Dedifferentiated amniotic fluid mesenchymal stem cell (primary cell): ENCODE measurements at regions not wholly inside any gene's neighbourhood (a gene's known extent, or its start where the extent isn't known, plus 50 kb on each side); places are given as distances from the start of the nearest gene placed in this dataset.
"Not testable (repeated sequence)": the region's sequence is repeated elsewhere in the genome, so short reads cannot be mapped to it uniquely, and the experiment has no call there.

Experiments used
- DNase-seq: peaks from one replicate; pipeline ENCODE4 v3.0.0-alpha.2; 2016; ENCODE audit errors: extremely low spot score

GRCh38 chr4:13762130-13762529 is 134.6 kb upstream of the BOD1L1 start:
- no peak for DNase-seq

DNA sequence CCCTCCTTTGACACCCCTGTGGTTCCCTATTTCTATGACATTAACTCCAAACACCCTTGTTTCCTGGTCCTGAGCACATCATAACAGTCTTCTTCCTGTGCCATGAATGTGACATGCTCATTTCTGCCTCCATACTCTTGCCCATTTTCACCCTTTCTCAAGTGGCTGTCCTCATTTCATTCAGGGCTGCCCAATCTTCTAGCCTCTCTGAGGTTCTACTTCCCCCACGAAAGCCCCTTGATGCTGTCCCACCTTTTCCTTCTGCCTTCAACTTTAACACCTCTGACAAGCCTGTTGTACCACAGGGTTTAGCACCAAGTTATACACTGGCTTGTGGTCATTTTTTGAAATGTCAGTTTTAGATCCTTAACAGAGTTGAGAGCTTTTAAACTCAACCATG is 136.2 kb upstream of the BOD1L1 start:
- DNase-seq, result no peak

- no peak for DNase-seq
These were observed 138.0 kb upstream of the BOD1L1 start for GRCh38 chr4:13765539-13765938.

- no peak for DNase-seq
These were observed 139.4 kb upstream of the BOD1L1 start for GRCh38 chr4:13766761-13767540.

DNA sequence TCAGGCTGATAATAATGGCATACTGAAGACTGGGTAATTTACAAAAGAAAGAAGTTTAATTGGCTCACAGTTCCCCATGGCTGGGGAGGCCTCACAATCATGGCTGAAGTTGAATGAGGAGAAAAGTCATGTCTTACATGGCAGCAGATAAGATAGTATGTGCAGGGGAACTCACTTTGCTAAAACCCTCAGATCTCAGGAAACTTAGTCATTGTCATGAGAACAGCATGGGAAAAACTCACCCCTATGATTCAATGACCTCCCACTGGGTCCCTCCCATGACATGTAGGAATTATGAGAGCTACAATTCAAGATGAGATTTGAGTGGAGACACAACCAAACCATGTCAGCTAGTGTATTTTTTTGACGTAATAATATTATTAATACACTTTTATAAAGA is 149.8 kb upstream of the BOD1L1 start:
- DNase-seq, result no peak

DNA sequence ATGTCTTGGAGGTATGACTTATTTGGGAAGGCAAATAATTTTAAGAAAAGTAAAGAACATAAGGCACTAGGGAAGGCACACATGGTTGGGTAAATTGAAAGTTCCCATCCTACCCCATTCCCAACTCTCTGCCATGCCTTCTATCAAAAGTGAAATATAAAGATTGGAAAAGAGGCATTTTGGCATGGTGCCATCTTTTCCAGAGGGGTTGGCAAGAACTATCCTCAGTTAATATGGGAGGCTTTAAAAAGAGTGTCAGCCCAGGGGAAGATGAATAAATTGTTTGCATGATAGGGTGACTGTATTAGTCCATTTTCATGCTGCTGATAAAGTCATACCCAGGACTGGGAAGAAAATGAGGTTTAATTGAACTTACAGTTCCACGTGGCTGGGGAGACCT is 150.8 kb upstream of the BOD1L1 start:
- no peak for DNase-seq

GRCh38 chr4:13782231-13782630 is 154.7 kb upstream of the BOD1L1 start:
- DNase-seq, result no peak

DNA sequence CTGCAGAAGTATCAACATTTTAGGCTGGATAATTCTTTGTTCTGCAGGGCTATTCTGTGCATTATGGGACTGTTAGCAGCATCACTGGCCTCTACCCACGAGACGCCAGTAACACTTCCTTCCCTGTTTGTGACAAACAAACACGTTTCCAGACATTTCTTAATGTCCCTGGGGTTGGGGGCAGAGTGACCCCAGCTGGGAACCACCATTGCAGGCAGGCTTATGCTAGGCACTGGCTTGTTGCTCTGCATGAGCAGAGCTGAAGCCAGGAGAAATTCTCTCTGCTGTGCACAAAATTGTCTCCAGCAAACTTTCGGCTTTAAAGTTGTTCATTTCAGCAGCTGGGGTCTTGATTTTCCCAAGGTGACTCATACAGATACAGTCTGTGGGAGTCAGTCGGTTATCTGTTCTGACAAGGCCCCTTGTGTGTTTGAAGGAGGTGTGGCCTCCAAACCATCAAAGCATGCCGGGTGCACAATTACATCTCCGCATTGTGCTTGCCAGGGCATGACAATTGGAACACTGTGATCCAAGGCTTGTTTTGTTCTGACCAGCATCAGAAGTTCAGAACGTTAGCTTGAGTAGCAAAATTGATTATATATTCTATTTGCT is 156.4 kb upstream of the BOD1L1 start:
- DNase-seq, result no peak

DNA sequence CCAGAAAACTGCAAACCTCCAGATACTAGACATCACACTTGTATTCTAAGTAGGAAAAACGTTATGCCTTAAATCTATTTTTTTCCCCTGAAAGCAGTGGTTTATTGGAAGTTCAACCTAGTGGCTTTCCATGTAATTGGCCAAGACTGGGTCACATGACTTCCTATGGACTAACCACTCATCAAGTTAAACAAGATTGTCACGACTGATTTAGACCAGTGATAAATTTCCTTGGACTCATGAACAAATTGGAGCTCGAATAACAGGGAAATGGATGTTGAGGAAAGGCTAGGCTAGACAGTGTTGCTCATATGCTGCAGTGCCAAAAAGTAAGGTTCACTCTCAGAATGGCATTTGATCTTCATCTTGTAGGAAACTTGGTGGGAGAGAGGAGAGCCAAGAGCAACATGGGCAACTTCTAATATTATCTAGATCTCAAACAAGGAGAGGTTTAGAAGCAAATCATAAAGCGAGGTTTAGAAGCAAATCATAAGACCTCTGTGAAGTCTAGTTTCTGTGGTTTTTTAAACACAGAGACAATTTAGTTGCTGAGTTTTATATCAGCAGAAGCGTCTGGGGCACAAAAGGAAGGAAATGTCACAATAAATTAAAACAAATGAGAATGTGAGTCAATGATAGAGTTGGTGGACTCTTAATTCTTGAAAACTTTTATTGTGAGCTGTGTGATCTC is 165.6 kb upstream of the BOD1L1 start:
- no peak for DNase-seq

- no peak for DNase-seq
These were observed 167.5 kb upstream of the BOD1L1 start for GRCh38 chr4:13794819-13795565.

- no peak for DNase-seq
These were observed 169.5 kb upstream of the BOD1L1 start for GRCh38 chr4:13797061-13797460.

DNA sequence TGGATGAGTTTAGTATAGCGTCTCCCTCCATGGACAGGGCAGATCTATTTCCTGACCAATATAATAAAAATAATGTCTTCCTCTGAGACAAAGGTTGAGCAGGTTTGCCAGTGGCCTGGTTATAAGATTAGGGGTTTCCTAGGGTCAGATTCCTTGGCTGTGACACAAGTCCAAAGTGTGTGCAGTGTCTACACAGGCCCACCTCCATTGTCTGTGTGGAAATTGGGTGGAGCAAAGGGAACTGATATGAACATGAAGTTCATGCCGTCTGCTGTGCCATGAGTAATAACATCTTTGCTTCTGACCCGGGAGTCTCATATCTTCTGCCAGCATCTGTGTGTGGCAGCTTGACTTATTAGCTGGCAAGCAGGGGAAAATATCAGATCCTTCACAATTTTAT is 187.7 kb upstream of the BOD1L1 start:
- DNase-seq, result no peak

- no peak for DNase-seq
These were observed 188.9 kb upstream of the BOD1L1 start for GRCh38 chr4:13816472-13816871.

DNA sequence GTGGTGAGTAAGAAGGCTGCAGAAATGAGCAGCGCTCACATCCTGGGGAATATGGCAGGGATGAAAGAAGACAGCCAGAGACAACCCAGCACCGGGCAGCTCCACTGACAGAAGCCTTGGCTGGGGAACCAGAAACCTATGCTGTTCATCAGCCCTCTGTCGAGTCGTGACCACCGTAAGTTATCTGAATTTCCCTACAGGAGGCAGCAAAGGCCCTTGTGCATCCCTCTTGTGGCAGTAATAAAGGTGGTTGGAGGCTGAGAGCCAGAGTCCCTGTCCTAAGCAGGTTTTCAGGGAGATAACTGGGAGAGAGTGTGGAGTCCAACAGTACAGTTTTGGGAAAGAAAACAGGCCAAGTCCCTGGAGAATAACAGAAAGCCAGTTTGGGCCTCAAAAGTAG is 194.0 kb upstream of the BOD1L1 start:
- DNase-seq, result no peak

- not testable (repeated sequence) for DNase-seq
These were observed 198.3 kb upstream of the BOD1L1 start for GRCh38 chr4:13825822-13826221.

- DNase-seq, result no peak
These were observed 201.9 kb upstream of the BOD1L1 start for GRCh38 chr4:13829457-13829856.

- no peak for DNase-seq
These were observed 202.9 kb upstream of the BOD1L1 start for GRCh38 chr4:13830449-13830848.

DNA sequence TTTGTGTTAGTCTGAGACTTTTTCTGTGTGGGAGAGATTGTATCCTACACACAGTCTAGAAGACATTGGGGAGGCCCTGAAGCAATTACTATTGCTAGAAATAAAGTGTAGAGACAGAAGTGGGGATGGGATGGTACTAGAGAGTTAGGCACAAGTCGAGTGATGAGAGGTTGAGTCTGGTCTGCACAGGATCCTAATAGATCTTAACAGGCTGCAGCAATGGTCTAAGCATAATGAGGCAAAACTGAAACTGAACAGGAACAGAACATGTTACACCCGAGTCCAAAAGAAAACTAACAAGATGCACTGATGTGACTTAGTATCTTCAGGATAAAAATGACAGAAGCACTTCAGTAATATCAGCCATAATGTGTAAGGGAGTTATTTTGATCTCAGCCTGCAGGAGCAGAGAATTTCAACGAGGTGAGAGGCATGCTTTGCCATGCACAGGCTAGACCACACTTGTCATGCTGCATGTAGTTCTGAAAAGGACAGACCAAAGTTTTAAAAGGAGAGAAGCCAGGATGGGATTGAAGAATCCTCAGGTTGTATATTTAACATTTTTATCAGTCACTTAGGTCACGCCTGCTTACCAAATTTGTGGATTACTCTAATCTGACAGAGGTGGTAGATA is 205.8 kb upstream of the BOD1L1 start:
- DNase-seq, result no peak

DNA sequence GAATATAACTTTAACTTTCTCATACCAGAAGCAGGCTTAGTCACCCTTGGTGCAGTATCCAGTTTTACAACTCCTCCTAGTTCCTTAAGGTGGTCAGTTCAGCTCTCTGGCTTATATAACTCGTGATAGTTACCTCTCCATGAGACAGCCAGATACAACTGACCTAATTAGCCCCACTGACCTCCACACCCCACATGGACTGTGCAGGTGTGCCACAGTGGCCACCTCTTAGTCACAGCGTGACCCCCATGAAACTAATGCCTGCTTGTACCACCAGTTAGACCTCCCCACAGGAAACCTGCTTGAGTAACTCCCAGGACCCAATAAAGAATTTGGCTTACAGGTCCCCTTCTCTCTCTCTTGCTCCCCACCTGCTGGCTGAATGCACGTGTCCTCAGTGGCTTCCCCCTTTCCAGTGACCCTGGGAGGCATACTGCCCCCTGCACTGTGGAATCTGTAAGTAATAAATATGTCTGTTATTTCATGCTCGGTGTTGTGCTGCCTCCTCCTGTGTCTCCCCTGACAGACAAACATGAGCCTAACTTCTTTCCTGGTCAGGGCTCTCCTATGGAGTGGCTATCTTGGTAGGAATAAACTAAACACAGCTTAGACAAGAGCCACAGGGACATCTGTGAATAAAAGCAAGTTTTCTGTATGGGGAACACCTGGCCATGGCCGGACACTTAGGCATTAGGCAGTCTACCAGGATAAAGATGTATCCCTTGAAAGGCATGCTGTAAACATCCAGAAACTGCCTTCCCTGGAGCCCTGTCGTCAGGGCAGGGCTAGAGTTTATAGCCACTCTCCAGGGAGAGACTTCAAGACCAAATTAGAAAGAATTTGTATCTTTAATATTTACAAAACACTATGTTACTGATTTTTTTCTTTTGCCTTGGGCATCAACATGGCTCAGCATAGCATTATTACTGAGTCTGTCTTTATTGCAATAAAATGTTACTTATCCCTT is 209.7 kb upstream of the BOD1L1 start:
- DNase-seq, result no peak

- DNase-seq, result no peak
These were observed 213.1 kb upstream of the BOD1L1 start for GRCh38 chr4:13840502-13841190.
